Activated CD4-positive, alpha-beta T cell treated with anti-CD3 and anti-CD28 coated beads for 36 hours (primary cell): ENCODE measurements at regions not wholly inside any gene's neighbourhood (a gene's known extent, or its start where the extent isn't known, plus 50 kb on each side); places are given as distances from the start of the nearest gene placed in this dataset.
"Not testable (repeated sequence)": the region's sequence is repeated elsewhere in the genome, so short reads cannot be mapped to it uniquely, and the experiment has no call there.

Experiments
- ATAC-seq: fragments of 200-7000 bp; cut with Tn5 transposase; one replicate; pipeline ENCODE4 v1.10.0; 2021; ENCODE audit warnings: mild to moderate bottlenecking, moderate library complexity
- CTCF ChIA-PET: fragments of 350-600 bp; sonication (Branson Sonifier 250); formaldehyde crosslinking; loops from one replicate; lab custom pipeline; 2021; ENCODE audit warnings: antibody characterized with exemption; lab: Charles Lee
- POLR2A ChIA-PET: fragments of 350-600 bp; sonication (Branson Sonifier 250); formaldehyde crosslinking; loops from one replicate; lab custom pipeline; 2021; ENCODE audit warnings: antibody characterized with exemption, inconsistent platforms; lab: Charles Lee
- DNase-seq: peaks from one replicate; pipeline ENCODE4 v3.0.0-alpha.2; 2020
- H3K27ac Mint-ChIP-seq: one replicate; pipeline ENCODE4 v1.8.0; 2021; ENCODE audit warnings: mixed read lengths
- H3K27me3 Mint-ChIP-seq: one replicate; pipeline ENCODE4 v1.8.0; 2021; ENCODE audit warnings: mixed read lengths
- H3K36me3 Mint-ChIP-seq: one replicate; pipeline ENCODE4 v1.8.0; 2021; ENCODE audit warnings: low read depth, mixed read lengths
- H3K4me1 Mint-ChIP-seq: one replicate; pipeline ENCODE4 v1.8.0; 2021; ENCODE audit warnings: mixed read lengths
- H3K4me3 Mint-ChIP-seq: one replicate; pipeline ENCODE4 v1.8.0; 2021; ENCODE audit warnings: mild to moderate bottlenecking, moderate library complexity, mixed read lengths
- H3K9me3 Mint-ChIP-seq: one replicate; pipeline ENCODE4 v1.8.0; 2021; ENCODE audit warnings: low read depth, mixed read lengths
- intact Hi-C, 2 experiments: fragments of 100-400 bp; cut with DNase I in 1 of 2; cut with micrococcal nuclease in 1 of 2; formaldehyde crosslinking; loops; one replicate each; pipeline versions ENCODE4 v1.14.2 to v1.15.1; 2022 to 2024; cut with DNase I, micrococcal nuclease

DNA sequence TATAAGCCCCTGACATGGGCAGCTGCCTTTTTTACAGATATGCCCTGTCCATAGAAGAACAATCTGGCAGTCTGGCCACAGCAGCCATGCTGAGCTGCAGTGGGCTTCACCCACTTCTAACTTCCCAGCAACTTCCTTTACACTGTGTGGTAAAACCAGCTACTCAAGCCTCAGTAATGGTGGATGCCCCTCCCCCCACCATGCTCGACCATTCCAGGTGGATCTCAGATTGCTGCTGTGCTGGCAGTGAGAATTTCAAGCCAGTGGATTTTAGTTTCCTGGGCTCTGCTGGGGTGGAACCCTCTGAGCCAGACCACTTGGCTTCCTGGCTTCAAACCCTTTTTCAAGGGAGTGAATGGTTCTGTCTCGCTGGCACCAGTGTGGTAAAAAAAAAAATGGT lies 355.9 kb upstream of the EDA2R start:
- no peak overlapping the region for H3K4me3 Mint-ChIP-seq
- intact Hi-C loops, result no loop called here
- no peak for DNase-seq
- H3K4me1 Mint-ChIP-seq, result no peaks in the 10 kb centered on the region
- no peaks in the 10 kb centered on the region for H3K36me3 Mint-ChIP-seq
- H3K27ac Mint-ChIP-seq, result no peak overlapping the region
- CTCF ChIA-PET, result no interaction called here
- ATAC-seq, result no peak
- no peaks in the 10 kb centered on the region for H3K27me3 Mint-ChIP-seq
- POLR2A ChIA-PET, result no interaction called here
- peaks cover 4% of the 10 kb centered on the region for H3K9me3 Mint-ChIP-seq

DNA sequence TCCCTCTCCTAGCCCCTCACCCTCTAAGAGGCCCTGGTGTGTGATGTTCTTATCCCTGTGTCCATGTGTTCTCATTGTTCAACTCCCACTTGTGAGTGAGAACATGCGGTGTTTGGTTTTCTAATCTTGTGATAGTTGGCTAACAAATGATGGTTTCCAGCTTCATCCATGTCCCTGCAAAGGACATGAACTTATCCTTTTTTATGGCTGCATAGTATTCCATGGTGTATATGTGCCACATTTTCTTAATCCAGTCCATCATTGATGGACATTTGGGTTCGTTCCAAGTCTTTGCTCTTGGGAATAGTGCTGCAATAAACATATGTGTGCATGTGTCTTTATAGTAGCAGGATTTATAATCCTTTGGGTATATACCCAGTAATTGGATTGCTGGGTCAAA lies 353.2 kb upstream of the EDA2R start:
- not testable (repeated sequence) for H3K27ac Mint-ChIP-seq, H3K4me3 Mint-ChIP-seq

DNA sequence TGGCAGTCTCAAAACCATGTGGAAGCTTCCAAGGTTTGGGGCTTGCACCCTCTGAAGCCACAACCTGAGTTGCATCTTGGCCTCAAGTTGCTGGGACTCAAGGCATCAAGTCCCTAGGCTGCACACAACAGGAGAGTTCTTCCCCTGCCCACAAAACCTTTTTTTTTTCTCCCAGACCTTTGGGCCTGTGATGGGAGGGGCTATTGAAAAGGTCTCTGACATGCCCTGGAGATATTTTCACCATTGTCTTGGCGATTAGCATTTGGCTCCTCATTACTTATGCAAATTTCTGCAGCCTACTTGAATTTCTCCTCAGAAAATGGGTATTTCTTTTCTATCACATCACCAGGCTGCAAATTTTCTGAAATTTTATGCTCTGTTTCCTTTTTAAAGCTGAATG lies 349.5 kb upstream of the EDA2R start:
- H3K9me3 Mint-ChIP-seq, result no peaks in the 10 kb centered on the region
- no peak for DNase-seq
- no peak overlapping the region for H3K4me3 Mint-ChIP-seq
- no peaks in the 10 kb centered on the region for H3K4me1 Mint-ChIP-seq
- H3K27ac Mint-ChIP-seq, result no peak overlapping the region
- intact Hi-C loops, result no loop called here
- ChIA-PET POLR2A (no interaction called here), CTCF (no interaction called here)
- ATAC-seq, result no peak
- no peaks in the 10 kb centered on the region for H3K27me3 Mint-ChIP-seq
- no peaks in the 10 kb centered on the region for H3K36me3 Mint-ChIP-seq

More for the DNA sequence above, 353.2 kb upstream of the EDA2R start:
- DNase-seq, H3K36me3 Mint-ChIP-seq, H3K9me3 Mint-ChIP-seq, ATAC-seq, CTCF ChIA-PET, intact Hi-C loops, H3K27me3 Mint-ChIP-seq, POLR2A ChIA-PET, H3K4me1 Mint-ChIP-seq: not testable (repeated sequence)

DNA sequence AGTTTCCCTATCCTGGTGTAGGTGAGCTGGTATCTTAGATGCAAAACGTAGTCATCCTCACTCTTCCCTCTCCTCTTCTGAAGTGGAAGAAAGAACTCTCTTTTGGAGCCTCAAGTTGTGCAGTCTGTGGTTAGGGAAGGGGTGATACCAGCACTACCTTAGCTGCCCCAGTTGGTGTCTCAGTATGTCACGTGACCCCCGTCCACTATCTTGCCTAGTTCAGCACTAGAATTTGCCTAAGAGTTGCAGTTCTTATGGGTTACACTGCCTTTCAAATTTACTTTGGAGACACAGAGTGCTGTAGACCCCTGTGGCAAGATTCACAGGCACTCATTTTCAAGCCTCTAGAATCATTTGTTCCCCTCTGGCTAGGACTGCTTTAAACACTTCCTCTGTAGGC lies 322.8 kb upstream of the EDA2R start:
- H3K9me3 Mint-ChIP-seq, result peaks cover 5% of the 10 kb centered on the region
- H3K27ac Mint-ChIP-seq, result no peak overlapping the region
- DNase-seq (no peak), ATAC-seq (no peak)
- H3K4me1 Mint-ChIP-seq, result no peaks in the 10 kb centered on the region
- POLR2A ChIA-PET, result no interaction called here
- CTCF ChIA-PET, result no interaction called here
- intact Hi-C loops, result no loop called here
- no peaks in the 10 kb centered on the region for H3K36me3 Mint-ChIP-seq
- H3K4me3 Mint-ChIP-seq, result no peak overlapping the region
- H3K27me3 Mint-ChIP-seq, result no peaks in the 10 kb centered on the region

DNA sequence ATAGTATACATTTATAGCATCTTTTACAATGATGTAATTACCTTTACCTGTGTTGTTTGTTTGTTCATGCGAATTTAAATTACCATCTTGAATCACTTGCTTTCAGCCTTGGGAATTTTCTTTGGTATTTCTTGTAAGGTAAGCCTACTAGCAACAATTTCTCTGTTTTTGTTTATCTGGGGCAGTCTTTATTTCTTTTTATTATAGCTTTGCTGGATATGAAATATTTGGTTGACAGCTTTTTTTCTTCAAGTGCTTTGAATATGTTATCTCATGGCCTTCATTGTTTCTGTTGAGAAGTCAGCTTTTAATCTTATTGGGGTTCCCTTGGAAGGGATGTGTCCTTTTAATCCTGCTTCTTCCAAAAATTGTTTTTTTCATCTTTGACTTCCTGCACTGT lies 292.8 kb upstream of the EDA2R start:
- no peaks in the 10 kb centered on the region for H3K36me3 Mint-ChIP-seq
- intact Hi-C loops, result no loop called here
- ChIA-PET POLR2A (no interaction called here), CTCF (no interaction called here)
- no peaks in the 10 kb centered on the region for H3K27me3 Mint-ChIP-seq
- peaks cover 4% of the 10 kb centered on the region for H3K9me3 Mint-ChIP-seq
- H3K4me3 Mint-ChIP-seq, result no peak overlapping the region
- ATAC-seq, result no peak
- no peak overlapping the region for H3K27ac Mint-ChIP-seq
- no peak for DNase-seq
- H3K4me1 Mint-ChIP-seq, result no peaks in the 10 kb centered on the region

DNA sequence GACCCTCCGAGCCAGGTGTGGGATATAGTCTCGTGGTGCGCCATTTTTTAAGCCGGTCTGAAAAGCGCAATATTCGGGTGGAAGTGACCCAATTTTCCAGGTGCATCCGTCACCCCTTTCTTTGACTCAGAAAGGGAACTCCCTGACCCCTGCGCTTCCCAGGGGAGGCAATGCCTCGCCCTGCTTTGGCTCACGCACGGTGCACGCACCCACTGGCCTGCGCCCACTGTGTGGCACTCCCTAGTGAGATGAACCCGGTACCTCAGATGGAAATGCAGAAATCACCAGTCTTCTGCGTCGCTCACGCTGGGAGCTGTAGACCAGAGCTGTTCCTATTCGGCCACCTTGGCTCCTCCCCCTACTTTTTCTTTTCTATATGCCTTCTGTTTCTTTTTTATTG lies 291.6 kb upstream of the EDA2R start:
- H3K27ac Mint-ChIP-seq, DNase-seq, ATAC-seq, intact Hi-C loops, H3K4me1 Mint-ChIP-seq, H3K9me3 Mint-ChIP-seq, H3K4me3 Mint-ChIP-seq, H3K36me3 Mint-ChIP-seq, POLR2A ChIA-PET, CTCF ChIA-PET, H3K27me3 Mint-ChIP-seq: not testable (repeated sequence)

DNA sequence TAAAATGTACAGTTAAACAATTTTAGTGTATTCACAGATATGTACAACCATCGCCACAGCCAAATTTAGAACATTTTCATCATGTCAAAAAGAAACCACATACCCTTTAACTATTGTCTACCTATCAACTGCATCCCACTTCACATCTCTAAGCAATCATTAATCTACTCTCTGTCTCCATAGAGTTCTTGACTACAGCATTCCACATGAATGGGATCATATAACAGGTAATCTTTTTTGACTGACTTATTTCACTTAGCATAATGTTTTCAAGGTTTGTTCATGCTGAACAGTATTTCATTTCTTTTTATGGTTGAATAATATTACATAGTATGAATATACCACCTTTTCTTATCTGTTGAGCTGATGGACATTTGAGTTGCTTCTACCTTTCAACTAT lies 281.4 kb upstream of the EDA2R start:
- peaks cover 2% of the 10 kb centered on the region for H3K9me3 Mint-ChIP-seq
- DNase-seq (no peak), ATAC-seq (no peak)
- CTCF ChIA-PET, result interaction anchor here (0.6 kb wide), 1 partner anchor 289 kb away, joined by 3 read pairs; no protein-coding TSS in a partner anchor
- POLR2A ChIA-PET, result no interaction called here
- no peak overlapping the region for H3K27ac Mint-ChIP-seq
- no peaks in the 10 kb centered on the region for H3K27me3 Mint-ChIP-seq
- H3K4me3 Mint-ChIP-seq, result no peak overlapping the region
- intact Hi-C loops, result no loop called here
- H3K4me1 Mint-ChIP-seq, result no peaks in the 10 kb centered on the region
- H3K36me3 Mint-ChIP-seq, result no peaks in the 10 kb centered on the region

DNA sequence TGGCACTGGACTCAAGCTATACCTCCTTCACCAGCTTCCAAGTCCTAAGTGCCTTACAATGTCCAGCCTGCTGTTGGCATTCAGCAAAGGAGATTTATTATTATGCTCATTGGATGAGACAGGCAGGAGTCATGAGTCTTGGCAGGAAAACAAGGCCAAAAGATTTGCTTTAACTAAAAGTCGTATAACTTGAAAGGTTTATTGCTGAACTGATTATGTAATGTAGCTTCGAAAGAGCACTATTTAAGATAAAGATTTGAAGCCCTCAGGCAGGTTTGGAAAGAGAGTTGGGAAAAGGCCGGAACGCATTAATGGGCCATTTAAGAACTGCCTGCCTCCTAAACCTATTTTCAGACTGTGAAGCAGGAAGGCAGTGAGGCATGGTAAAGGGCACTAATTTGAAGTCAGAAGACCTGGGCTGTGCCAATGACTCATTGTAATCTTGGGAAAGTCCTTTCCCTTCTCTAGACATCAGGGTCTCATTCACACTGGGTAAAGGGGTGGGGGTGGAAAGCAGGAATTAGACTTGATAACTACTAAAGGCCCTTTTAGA lies 280.5 kb upstream of the EDA2R start:
- no peak for DNase-seq
- H3K36me3 Mint-ChIP-seq, result no peaks in the 10 kb centered on the region
- ATAC-seq, result no peak
- peaks cover 2% of the 10 kb centered on the region for H3K9me3 Mint-ChIP-seq
- H3K27ac Mint-ChIP-seq, result no peak overlapping the region
- no peaks in the 10 kb centered on the region for H3K4me1 Mint-ChIP-seq
- no peaks in the 10 kb centered on the region for H3K27me3 Mint-ChIP-seq
- intact Hi-C loops, result no loop called here
- ChIA-PET CTCF (no interaction called here), POLR2A (no interaction called here)
- H3K4me3 Mint-ChIP-seq, result no peak overlapping the region

DNA sequence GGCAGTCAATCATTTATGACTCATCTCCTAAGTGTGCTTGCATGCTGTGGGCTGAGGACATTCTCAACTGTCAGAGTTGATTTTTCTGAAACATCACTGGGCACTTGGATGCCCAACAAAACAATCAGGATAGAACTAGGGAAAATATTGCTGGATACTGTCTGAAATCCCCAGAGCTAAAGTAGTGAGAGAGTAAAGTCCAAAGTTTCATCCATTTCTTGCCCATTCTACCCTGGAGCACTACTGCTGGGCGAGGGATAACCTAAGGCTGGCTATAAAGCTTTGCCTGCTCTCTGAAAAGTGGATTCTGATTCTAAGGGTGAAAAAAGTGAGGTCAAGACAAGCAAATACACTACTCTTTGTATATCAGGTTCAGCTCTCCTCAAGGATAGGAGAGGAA lies 279.6 kb upstream of the EDA2R start:
- Mint-ChIP-seq H3K36me3 (no peaks in the 10 kb centered on the region), H3K27ac (no peak overlapping the region), H3K4me3 (no peak overlapping the region), H3K27me3 (no peaks in the 10 kb centered on the region), H3K9me3 (no peaks in the 10 kb centered on the region), H3K4me1 (no peaks in the 10 kb centered on the region)
- CTCF ChIA-PET, result no interaction called here
- intact Hi-C loops, result no loop called here
- DNase-seq (no peak), ATAC-seq (no peak)
- POLR2A ChIA-PET, result no interaction called here

DNA sequence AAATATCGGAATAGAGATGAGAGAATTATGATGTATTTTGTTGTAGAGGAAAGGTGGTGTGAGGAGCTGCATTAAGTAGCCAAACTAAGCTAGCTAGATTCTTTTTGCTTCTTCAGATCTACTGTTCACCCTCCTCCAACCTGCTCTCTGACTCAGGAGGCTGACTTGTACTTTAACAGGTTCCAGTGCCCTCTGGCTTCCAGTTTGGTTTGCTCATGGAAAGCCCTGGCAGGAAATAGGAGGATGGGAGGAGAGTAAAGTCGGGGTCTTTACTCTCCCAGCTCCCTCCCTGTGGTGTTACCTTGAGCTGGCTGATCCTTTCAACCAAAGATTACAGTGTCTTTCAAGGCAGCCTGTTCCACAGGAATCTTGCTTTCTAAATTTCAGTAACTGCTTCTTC lies 277.0 kb upstream of the EDA2R start:
- ChIA-PET POLR2A (no interaction called here), CTCF (no interaction called here)
- H3K27me3 Mint-ChIP-seq, result no peaks in the 10 kb centered on the region
- no peaks in the 10 kb centered on the region for H3K36me3 Mint-ChIP-seq
- H3K4me3 Mint-ChIP-seq, result no peak overlapping the region
- no peaks in the 10 kb centered on the region for H3K9me3 Mint-ChIP-seq
- H3K4me1 Mint-ChIP-seq, result no peaks in the 10 kb centered on the region
- intact Hi-C loops, result no loop called here
- H3K27ac Mint-ChIP-seq, result no peak overlapping the region
- DNase-seq (no peak), ATAC-seq (no peak)

DNA sequence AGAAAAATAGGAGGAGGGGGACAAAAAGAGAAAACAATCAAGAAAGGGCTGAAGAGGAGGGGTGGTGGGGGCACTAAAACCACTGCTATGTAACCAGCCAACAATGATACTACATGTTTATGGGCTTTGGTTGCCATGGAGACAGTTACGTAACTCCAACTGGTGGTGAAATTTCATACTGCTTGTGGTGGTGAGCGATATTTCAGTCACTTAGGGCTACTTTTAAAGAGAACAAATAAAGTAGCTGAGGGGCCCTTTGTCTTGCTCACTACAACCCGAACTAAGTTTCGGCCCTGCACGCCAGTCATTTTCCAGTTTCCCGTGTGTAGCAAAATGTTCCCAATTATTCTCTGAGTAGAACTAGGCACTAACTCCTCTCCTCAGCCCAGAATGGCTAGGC lies 275.2 kb upstream of the EDA2R start:
- CTCF ChIA-PET, result no interaction called here

DNA sequence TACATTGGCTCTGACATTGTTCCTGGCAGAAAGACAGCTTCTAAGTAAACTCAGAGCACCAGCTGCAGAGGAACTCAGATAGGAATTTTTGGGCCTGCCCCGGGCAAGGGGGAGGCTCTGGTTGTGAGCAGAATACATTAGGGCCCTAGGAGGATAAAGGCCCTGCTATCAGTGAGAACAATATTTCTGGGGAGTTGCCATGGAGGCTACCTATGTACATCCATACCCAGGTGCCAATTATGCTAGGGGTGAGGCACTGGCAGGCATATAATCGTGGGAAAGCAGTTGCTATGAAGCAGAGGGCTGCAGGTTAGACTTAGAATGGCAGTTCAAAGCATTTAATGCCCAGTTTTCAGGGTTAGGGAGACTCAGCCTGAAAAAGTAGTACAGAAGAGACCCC lies 273.5 kb upstream of the EDA2R start:
- Mint-ChIP-seq H3K4me1 (no peaks in the 10 kb centered on the region), H3K27me3 (no peaks in the 10 kb centered on the region), H3K36me3 (no peaks in the 10 kb centered on the region), H3K4me3 (no peak overlapping the region), H3K27ac (no peak overlapping the region), H3K9me3 (no peaks in the 10 kb centered on the region)
- CTCF ChIA-PET, result no interaction called here
- DNase-seq, result no peak
- no peak for ATAC-seq
- intact Hi-C loops, result no loop called here
- POLR2A ChIA-PET, result no interaction called here

More for the DNA sequence above, 275.2 kb upstream of the EDA2R start:
- no peaks in the 10 kb centered on the region for H3K36me3 Mint-ChIP-seq
- ATAC-seq, result no peak
- H3K9me3 Mint-ChIP-seq, result no peaks in the 10 kb centered on the region
- no peaks in the 10 kb centered on the region for H3K4me1 Mint-ChIP-seq
- POLR2A ChIA-PET, result no interaction called here
- no peak overlapping the region for H3K27ac Mint-ChIP-seq
- DNase-seq, result no peak
- H3K27me3 Mint-ChIP-seq, result no peaks in the 10 kb centered on the region
- intact Hi-C loops, result no loop called here
- H3K4me3 Mint-ChIP-seq, result no peak overlapping the region

DNA sequence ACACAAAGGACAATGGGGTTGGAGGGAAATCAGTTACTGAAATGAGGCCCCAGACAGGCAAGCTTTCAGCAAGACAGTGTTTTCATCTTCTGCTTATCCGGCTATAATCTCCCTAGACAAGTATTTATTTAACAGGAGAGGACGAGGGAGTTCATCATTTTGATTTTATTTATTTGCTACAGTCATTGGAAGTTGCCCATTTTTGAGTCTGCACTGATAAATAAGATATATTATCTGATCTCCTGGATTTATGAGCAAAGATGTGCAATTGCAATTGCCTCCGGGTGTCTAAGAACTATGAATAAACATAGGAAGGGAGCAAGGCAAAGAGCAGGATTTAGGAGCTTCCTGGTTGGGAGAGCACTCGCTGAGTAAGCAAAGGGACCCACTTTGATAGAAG lies 263.2 kb upstream of the EDA2R start:
- POLR2A ChIA-PET, result no interaction called here
- no peak overlapping the region for H3K27ac Mint-ChIP-seq

More for the DNA sequence above, 263.2 kb upstream of the EDA2R start:
- CTCF ChIA-PET, result no interaction called here
- H3K4me1 Mint-ChIP-seq, result no peaks in the 10 kb centered on the region
- H3K9me3 Mint-ChIP-seq, result no peaks in the 10 kb centered on the region
- H3K27me3 Mint-ChIP-seq, result no peaks in the 10 kb centered on the region
- intact Hi-C loops, result no loop called here
- no peak overlapping the region for H3K4me3 Mint-ChIP-seq
- no peak for ATAC-seq
- DNase-seq, result no peak
- H3K36me3 Mint-ChIP-seq, result no peaks in the 10 kb centered on the region
